Chondrocyte (in vitro differentiated cells): ENCODE measurements at regions not wholly inside any gene's neighbourhood (a gene's known extent, or its start where the extent isn't known, plus 50 kb on each side); places are given as distances from the start of the nearest gene placed in this dataset.

Experiments used
- DNase-seq: peaks from one replicate; pipeline ENCODE4 v3.0.0; 2021; ENCODE audit warnings: mixed read lengths, low spot score
- H3K27ac Mint-ChIP-seq: one replicate; pipeline ENCODE4 v1.8.0; 2021; ENCODE audit warnings: mild to moderate bottlenecking, moderate library complexity, mixed read lengths; ENCODE audit not compliant: unreplicated experiment
- H3K27me3 Mint-ChIP-seq: 2 replicates; pipeline ENCODE4 v1.8.0; 2021; ENCODE audit warnings: low read depth, mixed read lengths
- H3K36me3 Mint-ChIP-seq: 2 replicates; pipeline ENCODE4 v1.8.0; 2021; ENCODE audit warnings: low read depth, mixed read lengths
- H3K4me1 Mint-ChIP-seq: 2 replicates; pipeline ENCODE4 v1.8.0; 2021; ENCODE audit warnings: low read depth, mild to moderate bottlenecking, mixed read lengths
- H3K4me3 Mint-ChIP-seq: one replicate; pipeline ENCODE4 v1.8.0; 2021; ENCODE audit warnings: mild to moderate bottlenecking, moderate library complexity, mixed read lengths; ENCODE audit not compliant: unreplicated experiment
- H3K9me3 Mint-ChIP-seq: 2 replicates; pipeline ENCODE4 v1.8.0; 2021; ENCODE audit warnings: low read depth, mixed read lengths
- TF ChIP-seq, protein P1 (sequence below): fragments of 200-600 bp; sonication (generic); IDR thresholded peaks from 2 replicates; pipeline ENCODE4 v1.5.0; 2021; ENCODE audit warnings: antibody characterized with exemption, mild to moderate bottlenecking, moderate library complexity

DNA sequence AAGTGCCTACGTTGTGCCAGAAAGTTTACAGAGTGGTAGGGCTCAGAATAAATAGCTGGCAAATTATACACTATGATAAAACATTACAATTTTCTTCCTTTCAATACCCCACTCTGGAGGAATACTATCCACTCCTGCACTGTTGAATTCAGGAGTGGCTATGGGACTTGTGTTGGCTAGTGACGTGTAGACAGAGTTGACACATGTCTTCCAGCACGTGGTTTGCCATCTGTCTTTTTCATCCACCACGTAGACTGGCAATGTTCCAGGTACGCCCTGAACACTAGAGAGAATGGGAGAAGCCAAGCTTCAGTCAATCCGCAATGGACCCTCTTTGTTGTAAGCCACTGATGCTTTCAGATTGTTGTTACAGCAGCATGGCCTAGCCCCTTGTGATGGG, 168.8 kb upstream of the RBPJ start:
- DNase-seq = no peak
- no peak overlapping the region for H3K27ac Mint-ChIP-seq
- H3K36me3 Mint-ChIP-seq = peaks cover 2% of the 10 kb centered on the region
- peaks cover 10% of the 10 kb centered on the region for H3K27me3 Mint-ChIP-seq
- TF ChIP-seq, protein P1, sequence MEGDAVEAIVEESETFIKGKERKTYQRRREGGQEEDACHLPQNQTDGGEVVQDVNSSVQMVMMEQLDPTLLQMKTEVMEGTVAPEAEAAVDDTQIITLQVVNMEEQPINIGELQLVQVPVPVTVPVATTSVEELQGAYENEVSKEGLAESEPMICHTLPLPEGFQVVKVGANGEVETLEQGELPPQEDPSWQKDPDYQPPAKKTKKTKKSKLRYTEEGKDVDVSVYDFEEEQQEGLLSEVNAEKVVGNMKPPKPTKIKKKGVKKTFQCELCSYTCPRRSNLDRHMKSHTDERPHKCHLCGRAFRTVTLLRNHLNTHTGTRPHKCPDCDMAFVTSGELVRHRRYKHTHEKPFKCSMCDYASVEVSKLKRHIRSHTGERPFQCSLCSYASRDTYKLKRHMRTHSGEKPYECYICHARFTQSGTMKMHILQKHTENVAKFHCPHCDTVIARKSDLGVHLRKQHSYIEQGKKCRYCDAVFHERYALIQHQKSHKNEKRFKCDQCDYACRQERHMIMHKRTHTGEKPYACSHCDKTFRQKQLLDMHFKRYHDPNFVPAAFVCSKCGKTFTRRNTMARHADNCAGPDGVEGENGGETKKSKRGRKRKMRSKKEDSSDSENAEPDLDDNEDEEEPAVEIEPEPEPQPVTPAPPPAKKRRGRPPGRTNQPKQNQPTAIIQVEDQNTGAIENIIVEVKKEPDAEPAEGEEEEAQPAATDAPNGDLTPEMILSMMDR = no peak
- H3K9me3 Mint-ChIP-seq = no peaks in the 10 kb centered on the region
- peaks cover 8% of the 10 kb centered on the region for H3K4me1 Mint-ChIP-seq
- H3K4me3 Mint-ChIP-seq = no peak overlapping the region

DNA sequence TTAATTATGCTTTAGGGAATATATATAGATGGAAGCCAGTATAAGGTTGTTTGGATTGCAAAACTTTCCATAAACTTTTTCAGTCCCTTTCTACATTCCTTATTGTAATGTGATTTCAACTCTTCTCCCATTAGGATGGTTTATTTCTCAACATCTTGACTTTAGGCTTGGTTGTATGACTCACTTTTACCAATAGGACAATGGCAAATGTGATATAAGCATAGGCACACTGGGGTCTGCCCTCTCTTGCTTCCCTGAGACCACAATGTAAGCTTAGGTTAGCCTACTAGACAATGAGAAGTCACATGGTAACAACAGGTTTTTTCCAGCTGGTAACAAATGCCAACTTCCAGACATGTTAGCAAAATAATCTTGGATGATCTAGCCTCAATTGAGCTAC, 163.3 kb upstream of the RBPJ start:
- no peak overlapping the region for H3K27ac Mint-ChIP-seq
- H3K9me3 Mint-ChIP-seq = no peaks in the 10 kb centered on the region
- TF ChIP-seq, protein P1 = no peak
- H3K4me3 Mint-ChIP-seq = no peak overlapping the region
- DNase-seq = no peak
- H3K4me1 Mint-ChIP-seq = no peaks in the 10 kb centered on the region
- H3K27me3 Mint-ChIP-seq = peaks cover 5% of the 10 kb centered on the region
- no peaks in the 10 kb centered on the region for H3K36me3 Mint-ChIP-seq

DNA sequence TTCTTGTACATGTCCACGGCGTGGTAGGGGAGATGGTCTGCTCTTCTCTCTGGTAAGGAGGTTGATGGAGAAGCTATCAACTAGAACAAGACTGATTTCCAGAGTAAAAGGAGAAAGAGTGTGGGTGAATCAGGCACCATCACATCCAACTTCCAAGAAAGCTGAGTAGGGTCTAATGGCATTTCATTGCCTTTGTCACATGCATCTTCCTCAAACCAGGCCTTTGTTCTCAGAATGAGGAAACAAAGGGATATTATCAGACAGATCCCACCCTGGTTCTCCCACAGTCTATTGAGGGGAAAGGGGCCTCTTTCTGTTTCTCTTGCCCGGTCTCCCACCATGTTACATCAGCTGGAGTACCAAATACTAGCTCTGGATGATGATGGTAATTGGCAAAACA, 160.2 kb upstream of the RBPJ start:
- no peak for DNase-seq
- Mint-ChIP-seq H3K4me1 (no peaks in the 10 kb centered on the region), H3K36me3 (no peaks in the 10 kb centered on the region), H3K9me3 (no peaks in the 10 kb centered on the region), H3K27me3 (no peaks in the 10 kb centered on the region), H3K4me3 (no peak overlapping the region), H3K27ac (no peak overlapping the region)
- TF ChIP-seq, protein P1 = no peak

DNA sequence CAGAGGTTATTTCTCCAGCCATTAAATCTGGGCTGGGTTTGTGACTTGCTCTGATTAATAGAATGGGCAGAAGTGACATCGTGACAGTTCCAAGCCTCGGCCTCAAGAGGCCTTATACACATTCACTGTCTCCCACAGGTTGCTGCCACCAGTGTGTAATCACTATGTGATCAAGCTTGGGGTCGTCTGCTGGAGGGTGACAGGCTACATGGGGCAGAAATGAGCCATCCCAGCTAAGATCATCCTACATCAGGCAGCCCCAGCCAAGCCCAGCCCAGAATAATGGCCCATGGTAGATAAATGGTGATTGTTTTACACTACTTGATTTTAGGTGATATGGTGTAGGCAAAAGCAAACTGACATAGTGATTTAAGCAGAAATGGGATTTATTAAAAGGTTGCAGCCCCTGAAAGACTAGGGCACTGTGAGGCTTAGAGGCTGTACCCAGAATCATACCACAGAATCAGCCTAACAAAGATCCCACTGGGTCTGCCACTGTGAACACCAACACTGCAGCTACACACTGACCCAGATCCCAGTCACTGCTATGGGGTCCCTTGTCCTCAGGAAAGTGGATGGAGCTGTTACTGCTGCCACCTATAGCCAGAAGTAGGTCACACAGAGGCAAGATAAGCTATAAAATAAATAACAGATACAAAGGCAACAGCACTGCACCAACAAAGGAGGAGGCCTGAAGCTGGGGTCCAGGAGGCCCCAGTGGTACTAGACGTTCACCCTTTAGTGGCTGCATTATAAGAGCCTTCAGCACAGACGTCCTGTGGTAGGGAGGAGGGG, 159.6 kb upstream of the RBPJ start:
- DNase-seq = no peak
- Mint-ChIP-seq H3K27me3 (no peaks in the 10 kb centered on the region), H3K36me3 (no peaks in the 10 kb centered on the region), H3K4me1 (no peaks in the 10 kb centered on the region), H3K9me3 (no peaks in the 10 kb centered on the region), H3K27ac (no peak overlapping the region), H3K4me3 (no peak overlapping the region)
- TF ChIP-seq, protein P1 = peak; percentile 57

DNA sequence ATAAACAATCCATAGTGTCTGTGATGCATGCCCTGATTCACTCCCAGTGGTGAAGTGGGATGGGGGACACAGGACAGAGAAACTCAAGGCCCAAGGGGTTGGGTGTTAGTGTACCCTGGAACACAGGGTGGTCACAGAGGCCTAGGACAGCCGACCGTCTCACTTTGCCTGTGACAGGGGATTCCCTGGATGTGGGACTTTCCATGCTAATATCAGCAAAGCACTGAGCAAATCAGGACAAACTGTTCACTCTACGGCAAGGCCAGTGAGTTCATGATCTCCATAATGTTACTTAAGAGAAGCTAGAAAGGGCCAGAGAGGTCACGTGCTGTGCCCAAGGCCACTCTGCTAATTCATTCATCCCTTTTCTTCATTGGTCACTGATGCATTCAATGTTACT, 158.7 kb upstream of the RBPJ start:
- Mint-ChIP-seq H3K27me3 (no peaks in the 10 kb centered on the region), H3K4me3 (no peak overlapping the region), H3K9me3 (no peaks in the 10 kb centered on the region), H3K36me3 (no peaks in the 10 kb centered on the region), H3K4me1 (no peaks in the 10 kb centered on the region), H3K27ac (no peak overlapping the region)
- TF ChIP-seq, protein P1 = no peak
- no peak for DNase-seq
